Activated naive CD4-positive, alpha-beta T cell treated with anti-CD3 and anti-CD28 coated beads, Interleukin-2, amount 50 U/mL, for 72 hours (primary cell): ENCODE measurements at regions not wholly inside any gene's neighbourhood (a gene's known extent, or its start where the extent isn't known, plus 50 kb on each side); places are given as distances from the start of the nearest gene placed in this dataset.
"Not testable (repeated sequence)": the region's sequence is repeated elsewhere in the genome, so short reads cannot be mapped to it uniquely, and the experiment has no call there.

ENCODE experiments used
- ATAC-seq, 2 donors: fragments of 150-1000 bp; cut with Tn5 transposase; 2 replicates each; pipeline ENCODE4 v1.10.0; 2021; ENCODE audit warnings: mild to moderate bottlenecking in 2 of 2, moderate library complexity in 2 of 2
- DNase-seq, 2 donors: peaks; one replicate each; pipeline ENCODE4 v3.0.0; 2021 to 2022; ENCODE audit warnings: low spot score in 2 of 2
- H3K27ac Mint-ChIP-seq, 2 donors: one replicate each; pipeline ENCODE4 v1.8.0; 2022; ENCODE audit warnings: mild to moderate bottlenecking in 2 of 2, mixed read lengths in 2 of 2
- H3K36me3 Mint-ChIP-seq, 2 donors: one replicate each; pipeline ENCODE4 v1.8.0; 2022; ENCODE audit warnings: mixed read lengths in 2 of 2
- H3K9me3 Mint-ChIP-seq, 2 donors: one replicate each; pipeline ENCODE4 v1.8.0; 2022; ENCODE audit warnings: mixed read lengths in 2 of 2

DNA sequence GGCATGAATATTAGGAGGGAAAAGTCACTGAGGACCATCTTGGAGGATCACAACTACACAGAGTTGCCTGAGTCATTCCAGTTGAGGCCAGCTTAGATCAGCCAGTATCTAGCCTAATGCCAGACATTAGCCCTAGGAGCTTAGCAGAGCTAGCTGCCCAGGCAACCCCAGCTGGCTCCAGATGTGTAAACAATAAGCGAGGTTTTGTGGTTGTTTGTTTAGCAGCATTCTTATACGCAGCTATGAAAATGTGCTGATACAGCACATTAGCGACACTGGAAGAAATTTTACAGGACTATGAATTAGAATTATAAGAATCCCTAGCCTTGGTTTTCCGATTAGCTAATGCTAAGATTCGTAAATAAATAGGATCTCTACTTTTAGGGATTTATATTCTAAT is 59.3 kb downstream of the BTBD3 start:
- no peak for ATAC-seq
- Mint-ChIP-seq H3K36me3 (no peaks in the 10 kb centered on the region), H3K9me3 (peaks cover 0 to 4% of the 10 kb centered on the region in 2 donors), H3K27ac (no peak overlapping the region)
- DNase-seq, result no peak

DNA sequence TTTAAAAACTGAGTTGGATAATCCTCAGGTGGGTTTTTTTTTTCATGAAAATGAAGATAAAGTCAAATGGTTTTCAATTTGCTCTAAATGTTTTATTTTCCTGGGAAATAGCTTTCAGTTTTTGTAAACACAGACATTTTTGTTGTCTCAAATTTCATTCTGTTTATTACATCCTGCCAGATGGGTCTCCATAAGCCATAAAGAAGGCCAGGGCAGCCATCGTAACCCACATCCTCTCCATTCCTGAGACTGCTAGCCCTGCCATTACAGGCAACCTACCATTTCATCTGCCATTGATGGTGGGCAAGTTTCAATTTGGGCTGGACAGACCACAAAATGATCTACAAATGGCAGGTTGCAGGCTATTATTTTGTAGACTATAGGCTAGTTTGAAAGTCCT is 60.8 kb downstream of the BTBD3 start:
- no peak for ATAC-seq
- peaks cover 0 to 4% of the 10 kb centered on the region in 2 donors for H3K9me3 Mint-ChIP-seq
- no peak overlapping the region for H3K27ac Mint-ChIP-seq
- DNase-seq, result no peak
- H3K36me3 Mint-ChIP-seq, result no peaks in the 10 kb centered on the region

DNA sequence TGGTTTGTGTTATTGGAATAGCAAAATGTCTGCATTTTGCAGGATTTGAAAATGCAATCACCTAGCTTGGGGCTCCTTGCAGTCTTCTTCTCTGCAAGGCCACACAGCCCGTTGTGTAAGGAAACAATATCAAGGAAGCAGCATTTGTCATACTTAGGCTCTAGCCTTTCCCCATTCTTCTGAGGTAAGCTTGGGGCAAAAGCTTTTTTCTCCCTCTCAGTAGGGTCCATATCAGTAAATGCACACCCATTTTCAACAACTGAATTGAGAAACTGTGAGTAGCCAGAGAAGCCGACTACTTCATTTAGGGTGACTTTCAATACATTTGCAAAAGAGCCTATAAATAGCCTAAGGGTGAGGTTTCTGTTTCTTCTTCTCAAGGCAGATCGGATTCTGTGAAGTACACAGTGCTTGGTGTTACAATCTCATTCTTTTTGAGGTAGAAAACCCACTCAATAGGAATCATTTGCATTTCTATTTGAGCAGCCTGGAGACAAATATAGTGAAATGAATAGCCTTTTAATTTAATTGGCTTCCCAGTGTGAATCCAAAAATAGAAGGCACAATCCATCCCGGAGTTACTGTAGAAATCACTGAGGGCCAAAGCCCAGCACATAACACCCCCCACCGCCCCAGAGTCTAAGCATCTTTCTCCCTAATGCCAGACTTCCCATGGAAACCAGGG is 61.8 kb downstream of the BTBD3 start:
- Mint-ChIP-seq H3K9me3 (no peaks in the 10 kb centered on the region), H3K36me3 (no peaks in the 10 kb centered on the region), H3K27ac (no peak overlapping the region)
- DNase-seq (no peak), ATAC-seq (no peak)

DNA sequence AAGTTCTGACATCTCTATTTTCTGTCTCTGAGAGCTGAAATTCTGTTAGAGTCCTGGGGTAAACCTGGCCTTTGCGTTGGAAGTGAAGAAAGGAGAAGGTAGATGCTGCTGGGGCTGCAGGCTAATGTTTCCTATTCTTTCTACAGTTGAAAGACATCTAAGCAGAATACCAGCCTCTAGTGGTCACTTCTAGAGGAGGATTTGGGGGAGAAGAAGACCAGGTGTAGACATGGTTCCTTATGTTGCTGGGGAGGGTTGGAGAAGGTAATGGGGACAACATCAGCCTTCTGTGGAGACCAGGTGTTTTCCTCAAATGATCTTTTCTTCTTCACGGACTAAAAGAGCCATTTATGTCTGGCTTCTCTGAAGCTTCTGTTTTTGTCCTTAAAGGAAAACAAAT is 62.6 kb downstream of the BTBD3 start:
- ATAC-seq, result no peak
- H3K36me3 Mint-ChIP-seq, result no peaks in the 10 kb centered on the region
- H3K27ac Mint-ChIP-seq, result no peak overlapping the region
- no peaks in the 10 kb centered on the region for H3K9me3 Mint-ChIP-seq
- DNase-seq, result no peak

DNA sequence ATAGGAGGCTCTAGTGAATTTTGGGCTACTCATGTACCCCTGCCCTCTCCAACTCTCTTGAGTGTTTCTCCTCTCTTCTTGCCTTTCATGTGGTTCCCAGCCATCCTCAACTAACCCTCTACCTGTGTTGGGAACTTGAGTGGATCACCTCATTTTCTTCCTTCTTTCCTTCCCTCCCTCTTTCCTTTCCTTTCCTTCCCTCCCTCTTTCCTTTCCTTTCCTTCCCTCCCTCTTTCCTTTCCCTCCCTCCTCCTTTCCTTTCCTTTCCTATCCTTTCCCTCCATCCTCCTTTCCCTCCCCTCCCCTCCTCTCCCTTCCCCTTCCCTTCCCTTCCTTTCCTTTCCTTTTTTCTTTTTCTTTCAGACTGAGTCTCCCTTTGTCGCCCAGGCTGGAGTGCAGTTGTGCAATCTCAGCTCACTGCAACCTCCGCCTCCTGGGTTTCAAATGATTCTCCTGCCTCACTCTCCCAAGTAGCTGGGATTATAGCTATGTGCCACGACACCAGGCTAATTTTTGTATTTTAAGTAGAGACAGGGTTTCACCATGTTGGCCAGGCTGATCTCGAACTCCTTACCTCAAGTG is 63.8 kb downstream of the BTBD3 start:
- ATAC-seq, result no peak
- peaks cover 0 to 5% of the 10 kb centered on the region in 2 donors for H3K9me3 Mint-ChIP-seq

DNA sequence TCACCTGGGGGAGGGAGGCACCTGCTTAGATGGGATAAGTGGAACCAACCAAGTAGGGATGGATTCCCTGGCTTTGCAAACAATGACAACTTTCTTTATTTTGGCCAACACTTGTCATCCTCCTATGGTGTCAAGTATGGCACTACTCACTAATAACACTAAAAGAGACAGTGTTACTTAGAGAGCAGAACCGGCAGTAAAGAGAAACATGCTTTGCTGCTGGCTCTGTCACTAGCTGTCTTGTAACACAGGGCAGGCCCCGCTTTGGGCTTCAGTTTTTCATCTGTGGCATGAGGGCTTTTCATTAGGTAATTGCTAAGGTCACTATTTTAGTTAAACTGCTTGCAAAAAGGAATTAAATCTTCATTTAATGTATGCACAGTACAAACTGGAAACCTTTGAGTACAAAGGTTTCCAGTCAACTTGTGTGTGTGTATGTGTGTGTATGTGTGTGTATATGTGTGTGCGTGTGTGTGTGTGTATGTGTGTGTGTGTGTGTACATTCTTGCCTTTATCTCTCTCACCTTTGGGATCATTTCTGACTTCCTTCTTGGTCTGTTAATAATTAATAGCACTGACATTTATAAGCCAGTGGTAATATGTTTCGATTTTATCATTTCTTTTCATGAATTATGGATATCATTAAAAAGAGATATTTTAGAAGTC is 64.7 kb downstream of the BTBD3 start:
- H3K36me3 Mint-ChIP-seq, result no peaks in the 10 kb centered on the region
- no peak for DNase-seq
- no peak for ATAC-seq
- H3K27ac Mint-ChIP-seq, result no peak overlapping the region
- peaks cover 0 to 5% of the 10 kb centered on the region in 2 donors for H3K9me3 Mint-ChIP-seq

More for the DNA sequence above, 63.8 kb downstream of the BTBD3 start:
- no peak overlapping the region for H3K27ac Mint-ChIP-seq
- DNase-seq, result no peak
- no peaks in the 10 kb centered on the region for H3K36me3 Mint-ChIP-seq

DNA sequence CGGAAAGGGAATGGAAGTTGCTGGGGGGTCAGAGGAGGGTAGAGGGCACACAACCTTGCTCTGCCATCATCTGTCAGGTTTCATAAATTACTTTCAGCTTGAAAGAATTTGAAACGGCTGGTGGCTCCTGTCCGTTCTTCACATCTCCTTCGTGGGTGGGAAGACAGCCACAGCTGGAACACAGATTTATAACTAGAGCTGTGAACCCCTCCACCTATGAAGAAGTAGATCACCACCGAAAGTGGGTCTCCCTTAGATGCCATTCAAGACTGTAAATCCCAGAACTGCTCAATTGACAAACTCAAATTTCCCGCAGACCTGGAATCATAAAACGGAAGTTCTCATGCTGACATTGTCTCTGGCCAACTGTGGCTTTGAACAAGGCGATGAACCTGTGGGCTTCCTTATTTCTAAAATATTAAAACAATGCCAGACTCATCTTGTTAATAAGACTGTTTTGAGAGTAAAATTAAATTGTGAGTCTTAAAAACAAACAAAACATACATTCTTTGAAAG is 65.3 kb downstream of the BTBD3 start:
- Mint-ChIP-seq H3K9me3 (peaks cover 0 to 5% of the 10 kb centered on the region in 2 donors), H3K36me3 (no peaks in the 10 kb centered on the region), H3K27ac (no peak overlapping the region)
- ATAC-seq, result no peak
- no peak for DNase-seq

DNA sequence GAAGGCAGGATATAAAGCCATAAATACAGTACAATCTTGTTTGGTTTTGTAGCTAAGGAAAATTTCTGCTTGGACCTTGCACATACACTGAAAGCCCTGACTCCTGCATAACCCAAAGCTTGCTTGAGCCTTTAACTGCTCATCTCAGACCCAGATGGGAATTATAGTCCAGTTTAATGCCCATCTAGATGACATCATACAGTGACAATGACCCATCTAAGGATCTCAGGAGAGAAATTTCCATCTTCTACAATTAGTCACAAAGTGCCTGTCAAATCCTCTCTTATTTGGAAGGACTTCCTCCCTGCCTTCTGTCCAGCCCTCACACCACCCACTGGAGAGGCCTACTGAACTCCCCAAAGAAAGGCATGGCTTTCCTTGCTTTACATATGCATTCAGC is 69.3 kb downstream of the BTBD3 start:
- H3K27ac Mint-ChIP-seq, result no peak overlapping the region
- no peak for ATAC-seq
- DNase-seq, result no peak
- no peaks in the 10 kb centered on the region for H3K36me3 Mint-ChIP-seq
- H3K9me3 Mint-ChIP-seq, result peaks cover 0 to 5% of the 10 kb centered on the region in 2 donors

DNA sequence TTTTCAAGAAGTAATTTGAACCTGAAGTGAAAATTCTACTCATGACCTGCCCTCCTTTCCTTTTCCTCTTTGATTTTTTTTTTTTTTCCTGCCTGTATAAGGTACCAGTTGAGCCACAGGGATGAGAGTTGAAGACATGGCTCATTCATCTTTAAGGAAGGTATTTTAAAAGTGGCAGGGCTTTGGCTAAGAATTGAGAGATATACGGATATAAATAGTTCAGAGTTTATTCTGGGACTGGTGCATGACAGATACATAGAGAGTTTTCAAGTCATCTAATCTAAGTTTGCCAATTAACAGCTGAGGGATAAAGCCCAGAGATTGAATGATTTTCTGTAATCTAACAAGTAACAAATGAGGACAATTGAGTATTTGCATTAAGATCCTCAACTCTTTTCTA is 69.8 kb downstream of the BTBD3 start:
- no peak overlapping the region for H3K27ac Mint-ChIP-seq
- no peak for DNase-seq
- no peaks in the 10 kb centered on the region for H3K36me3 Mint-ChIP-seq
- ATAC-seq, result no peak
- H3K9me3 Mint-ChIP-seq, result peaks cover 0 to 5% of the 10 kb centered on the region in 2 donors

DNA sequence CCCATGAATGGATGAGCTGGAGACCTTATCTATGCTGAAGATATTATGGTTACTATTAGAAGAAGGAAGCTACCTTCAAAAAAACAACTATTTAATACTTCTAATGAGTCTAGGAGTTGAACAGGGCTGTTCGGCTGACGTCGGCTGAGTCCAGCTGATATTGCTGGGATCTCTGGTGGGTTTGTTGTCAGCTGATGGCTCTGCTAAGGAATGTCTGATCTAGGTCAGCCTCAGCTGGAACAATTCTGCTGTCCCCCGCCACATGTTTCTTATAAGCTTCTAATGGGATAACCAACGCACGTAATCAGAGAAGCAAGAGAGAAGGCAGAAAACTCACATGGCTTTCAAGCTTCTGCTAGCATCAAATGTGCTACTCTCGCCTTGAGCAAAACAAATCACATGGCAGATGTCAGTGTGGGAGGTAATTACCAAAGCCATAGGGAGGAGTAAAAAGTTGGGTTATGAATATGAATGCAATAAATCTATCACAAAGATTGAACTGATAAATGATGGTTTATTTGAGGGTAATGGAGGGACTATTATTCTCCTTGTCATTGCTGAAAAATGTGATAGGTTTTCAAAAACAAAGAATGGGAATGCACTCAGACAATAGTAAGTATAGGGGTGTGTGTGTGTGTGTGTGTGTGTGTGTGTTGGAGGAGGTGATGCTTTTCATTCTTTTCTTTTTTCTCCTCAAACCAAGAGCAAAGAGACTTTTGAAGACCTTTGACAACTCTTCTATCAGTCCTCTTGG is 71.5 kb downstream of the BTBD3 start:
- no peak for ATAC-seq
- no peak for DNase-seq
- H3K36me3 Mint-ChIP-seq, result no peaks in the 10 kb centered on the region

DNA sequence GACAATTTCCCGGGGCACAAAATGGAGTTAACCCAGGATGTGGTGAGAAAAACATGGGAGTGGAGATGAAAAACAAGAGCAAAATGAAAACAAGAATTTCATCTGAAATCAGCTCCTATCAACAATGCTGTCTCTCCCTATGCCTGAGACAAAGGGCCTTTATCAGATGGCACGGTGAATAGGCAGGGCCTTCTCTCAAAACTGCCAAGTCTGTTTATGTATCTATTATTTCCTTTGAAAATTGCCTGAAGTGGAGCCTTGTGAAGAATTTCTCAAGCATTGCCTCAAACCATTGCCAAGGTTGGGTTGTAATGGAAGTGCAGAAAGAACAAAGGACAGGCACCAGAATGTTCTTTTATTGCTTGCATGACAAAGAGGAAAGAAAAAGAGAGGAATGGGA is 74.7 kb downstream of the BTBD3 start:
- DNase-seq (no peak), ATAC-seq (no peak)
- no peak overlapping the region for H3K27ac Mint-ChIP-seq
- no peaks in the 10 kb centered on the region for H3K36me3 Mint-ChIP-seq
- H3K9me3 Mint-ChIP-seq, result no peaks in the 10 kb centered on the region

More for the DNA sequence above, 71.5 kb downstream of the BTBD3 start:
- H3K27ac Mint-ChIP-seq, result no peak overlapping the region
- peaks cover 0 to 5% of the 10 kb centered on the region in 2 donors for H3K9me3 Mint-ChIP-seq

DNA sequence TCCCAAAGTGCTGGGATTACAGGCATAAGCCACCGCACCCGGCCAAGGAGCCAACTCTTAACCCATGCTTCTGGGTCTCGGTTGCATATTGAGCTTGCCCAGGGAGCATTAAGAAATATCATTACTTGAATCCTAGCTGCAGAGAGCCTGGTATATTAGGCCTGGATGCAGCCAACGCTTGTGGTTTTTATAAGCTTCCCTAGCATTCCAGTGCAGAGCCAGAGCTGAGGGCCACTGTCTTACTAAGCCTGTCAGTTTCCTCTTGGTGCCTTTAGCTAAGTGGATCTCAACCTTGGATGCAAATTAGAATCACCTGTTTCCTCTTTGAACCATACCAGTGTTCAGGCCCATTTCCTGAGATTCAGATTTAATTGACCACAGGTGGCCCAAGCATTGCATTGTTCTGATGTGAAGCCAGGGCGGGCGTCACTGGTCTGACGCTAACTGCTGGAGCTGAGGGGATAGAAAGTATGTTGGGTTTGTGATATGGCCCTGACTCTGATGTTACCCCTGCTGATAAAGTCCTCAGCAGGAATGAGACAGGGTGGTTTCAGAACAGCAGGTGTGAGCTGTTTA is 76.3 kb downstream of the BTBD3 start:
- Mint-ChIP-seq H3K36me3 (no peaks in the 10 kb centered on the region), H3K27ac (no peak overlapping the region), H3K9me3 (peaks cover 0 to 1% of the 10 kb centered on the region in 2 donors)
- ATAC-seq, result no peak
- no peak for DNase-seq

DNA sequence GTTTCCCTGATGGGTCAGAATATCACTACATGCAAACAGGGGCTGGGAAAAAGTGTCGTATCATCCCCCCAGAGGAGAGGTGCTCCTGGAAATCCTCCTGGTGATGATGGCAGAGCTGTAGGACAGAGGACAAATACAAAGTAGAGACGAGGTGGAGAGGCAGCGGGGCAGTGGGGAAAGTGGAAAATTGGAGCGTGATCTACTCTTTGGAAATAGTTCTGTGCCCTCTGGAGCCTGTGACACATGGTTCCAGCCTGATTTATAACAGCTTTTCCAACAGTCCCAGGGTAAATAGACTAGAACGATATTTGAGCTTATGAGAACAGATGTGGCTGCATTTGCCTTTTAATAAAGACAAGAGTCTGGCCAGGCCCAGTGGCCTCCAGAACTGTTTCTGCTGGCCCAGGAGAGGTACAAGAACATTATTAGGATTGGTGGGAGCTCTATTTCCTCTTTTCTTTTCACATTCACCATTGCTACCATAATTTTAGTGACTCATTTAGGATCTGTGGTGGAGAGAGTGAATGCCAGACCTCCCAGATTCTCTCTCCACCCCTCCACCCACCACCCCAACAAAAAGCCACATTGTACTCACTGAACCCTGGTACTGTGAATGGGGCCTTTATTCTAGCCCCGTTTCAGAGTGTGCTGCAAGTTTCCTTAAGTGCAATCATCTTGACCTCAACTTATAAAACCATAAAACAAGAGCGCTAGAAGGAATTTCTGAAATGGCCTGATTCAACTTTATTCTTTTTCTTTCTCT is 78.3 kb downstream of the BTBD3 start:
- ATAC-seq (no peak), DNase-seq (no peak)
- Mint-ChIP-seq H3K9me3 (peaks cover 0 to 4% of the 10 kb centered on the region in 2 donors), H3K36me3 (no peaks in the 10 kb centered on the region), H3K27ac (no peak overlapping the region)

DNA sequence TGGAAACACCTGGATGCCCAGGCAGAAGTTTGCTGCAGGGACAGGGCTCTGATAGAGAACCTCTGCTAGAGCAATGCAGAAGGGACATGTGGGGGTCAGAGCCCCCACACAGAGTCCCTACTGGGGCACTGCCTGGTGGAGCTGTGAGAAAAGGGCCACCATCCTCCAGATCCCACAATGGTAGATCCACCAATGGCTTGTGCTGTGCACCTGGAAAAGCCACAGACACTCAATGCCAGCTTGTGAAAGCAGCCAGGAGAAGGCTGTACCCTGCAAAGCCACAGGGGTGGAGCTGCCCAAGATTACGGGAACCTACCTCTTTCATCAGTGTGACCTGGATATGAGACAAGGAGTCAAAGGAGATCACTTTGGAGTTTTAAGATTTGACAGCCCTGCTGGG is 87.1 kb downstream of the BTBD3 start:
- H3K9me3 Mint-ChIP-seq, H3K27ac Mint-ChIP-seq, H3K36me3 Mint-ChIP-seq, ATAC-seq, DNase-seq: not testable (repeated sequence)

DNA sequence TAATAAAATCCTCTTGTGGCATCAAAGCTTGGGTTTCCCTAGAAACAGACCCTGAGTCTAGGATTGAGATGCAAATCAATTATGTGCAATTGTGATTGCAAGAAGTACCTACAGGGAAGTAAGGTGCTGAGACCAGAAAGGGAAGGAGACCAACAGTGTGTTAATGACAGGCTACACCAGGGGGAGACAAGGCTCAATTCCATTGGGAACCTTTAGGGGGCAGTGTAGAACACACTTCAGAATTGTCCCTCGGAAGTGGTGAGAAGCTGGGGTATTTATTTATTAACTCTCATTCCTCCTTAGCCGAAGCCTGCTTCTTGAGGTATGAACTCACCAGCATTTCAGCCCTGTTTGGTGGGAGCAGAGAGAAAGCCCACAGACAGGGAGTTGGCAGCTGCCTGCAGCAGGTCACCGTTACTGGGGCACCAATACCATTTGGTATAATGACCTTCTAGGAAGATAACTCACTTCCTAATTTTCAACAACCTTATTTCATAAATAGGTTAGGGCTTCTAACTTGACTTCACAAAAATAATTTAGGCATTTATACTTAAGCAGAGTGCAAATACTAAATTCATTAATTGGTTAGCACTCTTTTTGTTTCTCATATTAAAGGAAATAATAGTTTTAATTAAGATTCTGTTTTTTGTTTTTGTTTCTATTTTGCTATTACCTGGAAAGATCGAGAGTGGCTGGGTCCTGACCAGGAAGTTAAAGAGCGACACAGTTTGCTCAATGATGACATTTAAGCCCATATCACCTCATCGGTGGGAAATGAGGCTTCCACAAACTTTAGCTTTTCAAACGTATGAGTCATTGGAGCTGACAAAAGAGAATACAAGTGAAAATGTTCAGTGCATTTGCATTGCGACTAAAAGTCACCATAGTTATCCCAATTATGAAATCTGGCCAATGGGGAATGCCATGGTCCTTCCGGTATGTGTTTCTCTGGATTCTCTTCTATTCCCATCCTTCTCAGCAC is 94.8 kb downstream of the BTBD3 start:
- DNase-seq (peak in 1 of 2 donors; percentile 42), ATAC-seq (peak; percentile 45 to 74)
- Mint-ChIP-seq H3K27ac (no peak overlapping the region), H3K36me3 (peaks cover 0 to 5% of the 10 kb centered on the region in 2 donors), H3K9me3 (no peaks in the 10 kb centered on the region)
